ENCODE measurements at regions not wholly inside any gene's neighbourhood (a gene's known extent, or its start where the extent isn't known, plus 50 kb on each side); places are given as distances from the start of the nearest gene placed in this dataset.

GRCh38 chr2:216285701-216286100 is 86.6 kb downstream of the MARCHF4 start:
- DNase-seq, result no peak

DNA sequence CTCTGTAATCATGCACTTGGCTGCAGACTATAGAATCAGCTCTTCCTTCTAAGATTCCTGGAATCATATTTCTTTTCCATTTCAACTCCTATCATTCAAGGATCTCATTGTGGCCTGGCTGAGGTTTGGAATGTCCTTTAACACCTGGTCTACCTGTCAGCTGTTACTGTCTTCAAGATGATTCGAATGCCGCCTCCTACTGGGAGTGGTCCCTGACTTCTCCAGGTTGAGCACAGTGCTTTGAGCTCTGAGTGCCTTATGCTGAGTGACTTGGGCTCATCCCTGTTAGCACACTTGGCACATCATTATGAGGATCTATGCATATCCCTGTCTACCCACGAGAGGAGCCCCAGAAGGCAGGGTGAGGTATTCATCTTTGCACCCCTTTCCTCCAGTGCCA is 87.6 kb downstream of the MARCHF4 start:
- DNase-seq, result no peak

DNA sequence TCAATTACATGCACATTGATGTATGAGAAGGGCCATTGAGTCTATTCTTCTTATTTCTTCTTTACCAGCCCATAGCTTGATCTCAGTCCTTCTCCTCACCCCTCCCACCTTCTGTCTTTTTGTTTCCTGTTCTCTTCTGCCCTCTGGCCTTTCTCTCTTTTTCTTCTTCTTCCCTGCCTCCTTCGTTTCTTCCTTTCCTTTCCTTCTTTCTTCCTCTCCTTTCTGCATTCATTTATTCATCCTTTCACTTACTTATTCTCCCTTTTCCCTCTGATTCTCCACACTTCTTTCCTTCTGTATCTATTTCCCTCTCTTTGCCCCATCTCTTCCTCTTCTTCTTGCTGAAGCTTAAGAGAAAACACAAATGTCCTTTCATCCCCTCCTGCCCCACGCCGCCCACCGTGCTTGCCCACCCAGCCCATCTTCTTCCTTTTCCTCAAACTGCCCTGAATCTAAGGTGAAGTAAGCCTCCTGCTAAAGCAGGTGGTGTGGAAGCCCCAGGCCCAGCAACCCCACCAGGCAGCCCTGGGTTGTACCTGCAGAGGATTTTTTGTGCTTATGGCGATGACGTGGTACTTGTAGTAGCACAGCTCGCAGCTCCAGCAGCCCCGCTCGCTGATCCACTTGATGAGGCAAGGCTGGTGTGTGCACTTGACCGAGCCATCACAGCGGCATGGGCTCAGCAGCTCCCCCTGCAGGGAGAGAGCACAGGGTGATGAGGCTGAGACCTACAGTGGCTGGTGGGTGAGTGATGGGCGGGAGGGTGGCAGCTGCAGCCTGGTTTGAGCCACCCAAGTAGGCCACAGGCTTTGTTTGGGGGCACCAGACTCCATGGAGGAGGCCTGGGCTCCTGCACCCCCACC is 89.0 kb downstream of the MARCHF4 start:
- DNase-seq, result peak; percentile 38

GRCh38 chr2:216281876-216282275 is 90.4 kb downstream of the MARCHF4 start:
- no peak for DNase-seq

DNA sequence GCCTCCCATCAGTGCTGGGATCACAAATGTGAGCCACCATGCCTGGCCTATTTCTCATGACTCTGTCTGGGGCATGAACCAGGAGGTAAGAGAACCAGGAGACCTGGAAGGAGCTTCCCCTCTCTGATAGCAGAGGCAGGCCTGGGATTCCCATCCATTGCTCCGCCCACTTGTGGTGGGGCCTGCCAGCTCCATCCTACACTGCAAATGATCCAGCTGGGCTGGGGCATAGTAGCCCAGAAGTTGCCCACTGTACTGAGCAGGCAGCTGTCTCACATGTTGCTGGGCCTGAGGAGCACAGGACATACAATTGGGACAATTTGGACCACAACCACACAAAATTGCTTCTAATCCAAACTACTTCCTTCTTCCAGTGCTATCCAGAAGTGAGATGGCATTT is 91.0 kb downstream of the MARCHF4 start:
- DNase-seq, result no peak

DNA sequence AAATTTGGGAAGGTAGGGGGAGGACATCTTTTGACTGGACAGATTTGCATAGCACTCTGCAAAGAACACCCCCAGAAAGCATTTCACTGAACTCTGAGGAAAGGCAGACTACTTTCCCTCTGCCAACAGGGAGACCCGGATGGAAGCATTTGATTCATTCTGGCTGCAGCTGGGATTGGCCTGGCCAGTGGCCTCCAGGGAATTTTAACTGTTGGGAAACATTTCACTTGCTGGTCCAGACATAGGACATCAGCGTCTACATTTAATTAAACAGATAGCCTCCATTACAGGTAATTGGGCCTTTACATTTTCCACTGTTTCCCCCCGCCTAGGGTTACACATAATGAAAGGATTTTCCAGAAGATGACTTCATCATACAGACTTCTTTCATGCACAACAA is 92.8 kb downstream of the MARCHF4 start:
- DNase-seq, result no peak

DNA sequence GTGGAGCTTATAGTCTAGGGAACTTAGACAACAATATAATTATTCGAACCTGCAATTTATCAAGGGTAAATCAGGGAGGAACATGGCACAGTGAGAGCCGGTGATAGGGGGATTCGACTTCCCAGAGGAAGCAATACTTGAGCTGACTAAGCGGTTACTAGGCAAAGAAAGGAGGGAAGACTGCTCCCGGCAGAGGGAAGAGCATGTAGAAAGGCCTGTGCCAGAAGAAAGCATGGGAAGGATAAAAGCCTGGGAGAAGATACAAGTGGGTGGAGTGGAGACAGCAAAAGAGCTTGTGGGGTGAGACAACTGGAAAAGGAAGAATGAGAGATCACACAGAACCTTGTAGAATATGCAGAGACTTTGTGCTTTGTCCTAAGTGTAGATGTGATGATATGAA is 93.3 kb downstream of the MARCHF4 start:
- no peak for DNase-seq

GRCh38 chr2:216275890-216276289 is 96.4 kb downstream of the MARCHF4 start:
- DNase-seq, result no peak

- no peak for DNase-seq
These were observed 98.0 kb downstream of the MARCHF4 start for GRCh38 chr2:216274194-216274840.

GRCh38 chr2:216261042-216261537 is 111.2 kb downstream of the MARCHF4 start:
- no peak for DNase-seq

DNA sequence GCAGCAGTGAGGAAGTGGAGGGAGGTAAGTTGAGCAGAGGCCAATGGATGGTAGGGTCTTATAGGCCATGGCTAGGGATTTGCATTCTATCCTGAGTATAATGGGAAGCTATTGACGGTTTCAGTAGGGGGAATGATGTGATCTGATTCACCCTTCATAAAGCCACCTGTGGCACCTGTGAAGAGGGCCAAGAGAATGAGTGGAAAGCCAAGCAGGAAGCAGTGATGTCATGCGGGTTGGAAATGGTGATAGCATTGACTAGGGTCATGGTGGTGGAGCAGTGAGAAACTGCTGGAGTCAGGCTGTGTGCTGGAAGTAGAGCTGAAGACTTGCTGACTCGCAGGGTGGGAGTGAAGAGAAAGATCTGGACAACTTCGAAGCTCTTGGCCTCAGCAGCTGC is 111.7 kb downstream of the MARCHF4 start:
- DNase-seq, result no peak

- no peak for DNase-seq
These were observed 113.2 kb downstream of the MARCHF4 start for GRCh38 chr2:216259081-216259480.

GRCh38 chr2:216257089-216257488 is 115.2 kb downstream of the MARCHF4 start:
- DNase-seq, result no peak

All from activated CD4-positive, alpha-beta T cell treated with anti-CD3 and anti-CD28 coated beads, Interleukin-10, Interleukin-2, amounts not matched to agents 100 ng/mL and 50 ng/mL, durations not matched to agents 16 hours and 8 hours (primary cell).